H1 (cell line): ENCODE measurements at regions not wholly inside any gene's neighbourhood (a gene's known extent, or its start where the extent isn't known, plus 50 kb on each side); places are given as distances from the start of the nearest gene placed in this dataset.

Experiments
- CTCF ChIA-PET: fragments of 300-600 bp; sonication (Branson Sonifier 250); formaldehyde crosslinking; loops from one replicate; lab custom pipeline; 2021; ENCODE audit not compliant: partially characterized antibody; lab: Charles Lee
- POLR2A ChIA-PET: fragments of 300-600 bp; sonication (Branson Sonifier 250); formaldehyde crosslinking; loops from one replicate; lab custom pipeline; 2021; ENCODE audit warnings: inconsistent platforms; ENCODE audit not compliant: partially characterized antibody; lab: Charles Lee
- DNase-seq, 2 experiments: peaks; one replicate each; pipeline versions ENCODE4 v3.0.0 to v3.0.0-alpha.2; 2010 to 2022; ENCODE audit warnings: low spot score in 2 of 2, low read depth in 1 of 2, mixed read lengths in 1 of 2
- FAIRE-seq: peaks from 2 replicates; lab custom pipeline; 2011; peaks lifted over from hg19 to GRCh38; lab: Jason Lieb, UNC
- H2AFZ ChIP-seq: 2 replicates; pipeline ENCODE4 v1.8.1; 2012; ENCODE audit warnings: low read length, inconsistent platforms
- H2AK5ac ChIP-seq: 2 replicates; pipeline ENCODE4 v1.6.1; 2013; ENCODE audit warnings: low read depth, low read length
- H2BK120ac ChIP-seq: replicated peaks from 2 replicates; pipeline ENCODE3; 2013; ENCODE audit warnings: low read depth, low read length, inconsistent platforms
- H2BK12ac ChIP-seq: 2 replicates; pipeline ENCODE4 v1.6.1; 2013; ENCODE audit warnings: low read depth, low read length
- H2BK15ac ChIP-seq: 2 replicates; pipeline ENCODE4 v1.6.1; 2013; ENCODE audit warnings: low read length
- H2BK20ac ChIP-seq: 2 replicates; pipeline ENCODE4 v1.6.1; 2013; ENCODE audit warnings: low read length
- H2BK5ac ChIP-seq: 2 replicates; pipeline ENCODE4 v1.6.1; 2013; ENCODE audit warnings: low read depth, low read length
- H3K14ac ChIP-seq: 2 replicates; pipeline ENCODE4 v1.6.1; 2013; ENCODE audit warnings: inconsistent platforms; ENCODE audit not compliant: insufficient read length
- H3K18ac ChIP-seq: 2 replicates; pipeline ENCODE4 v1.6.1; 2013; ENCODE audit warnings: low read length; ENCODE audit errors: extremely low read depth
- H3K23ac ChIP-seq: 2 replicates; pipeline ENCODE4 v1.6.1; 2013; ENCODE audit warnings: inconsistent platforms; ENCODE audit not compliant: insufficient read length
- H3K23me2 ChIP-seq: 2 replicates; pipeline ENCODE4 v1.6.1; 2013; ENCODE audit warnings: low read depth, low read length
- H3K27ac ChIP-seq: 2 replicates; pipeline ENCODE4 v1.6.1; 2011; ENCODE audit warnings: low read depth, low read length, inconsistent platforms
- H3K27me3 ChIP-seq, 4 experiments: replicated peaks in 1 of 4; 1 replicate in 1 of 4; 2 replicates in 3 of 4; pipeline versions ENCODE4 v1.6.1 to v1.8.1; 2011 to 2013; ENCODE audit warnings: low read length in 3 of 4, mild to moderate bottlenecking in 3 of 4, inconsistent platforms in 2 of 4, mixed read lengths in 2 of 4, moderate library complexity in 1 of 4; ENCODE audit not compliant: control insufficient read depth in 3 of 4, insufficient read depth in 3 of 4; ENCODE audit errors: extremely low read depth in 1 of 4
- H3K36me3 ChIP-seq, 4 experiments: 2 replicates each; pipeline versions ENCODE4 v1.6.1 to v1.8.1; 2011 to 2013; ENCODE audit warnings: mild to moderate bottlenecking in 4 of 4, low read length in 3 of 4, moderate library complexity in 2 of 4, control low read depth in 1 of 4, inconsistent platforms in 1 of 4; ENCODE audit not compliant: insufficient read depth in 4 of 4, control insufficient read depth in 2 of 4
- H3K4ac ChIP-seq: replicated peaks from 2 replicates; pipeline ENCODE3; 2013; ENCODE audit warnings: low read length, low read depth, mixed read lengths, inconsistent platforms; ENCODE audit not compliant: insufficient read length
- H3K4me1 ChIP-seq, 4 experiments: replicated peaks in 1 of 4; 1 replicate in 1 of 4; 2 replicates in 3 of 4; pipeline versions ENCODE4 v1.6.1 to v1.8.1; 2011 to 2013; ENCODE audit warnings: low read length in 3 of 4, inconsistent platforms in 2 of 4, mixed read lengths in 1 of 4; ENCODE audit not compliant: insufficient read depth in 4 of 4, control insufficient read depth in 3 of 4
- H3K4me2 ChIP-seq, 2 experiments: 2 replicates each; pipeline versions ENCODE4 v1.6.1 to v1.8.1; 2011 to 2013; ENCODE audit warnings: low read depth in 2 of 2, low read length in 2 of 2, control low read depth in 1 of 2, inconsistent platforms in 1 of 2, mild to moderate bottlenecking in 1 of 2; ENCODE audit not compliant: insufficient read depth in 1 of 2
- H3K4me3 ChIP-seq, 4 experiments: fragments of 200-600, 300-600 bp in 1 of 4; sonication (generic), shearing (Covaris generic), sonication (Bioruptor Twin) in 1 of 4; 2 replicates each; pipeline versions ENCODE4 v1.5.1 to v1.8.1; 2011 to 2016; ENCODE audit warnings: low read length in 4 of 4, low read depth in 3 of 4, control low read depth in 2 of 4, inconsistent platforms in 2 of 4, mild to moderate bottlenecking in 2 of 4, mixed read lengths in 1 of 4, moderate library complexity in 1 of 4; ENCODE audit not compliant: insufficient read depth in 2 of 4; ENCODE audit errors: extremely low read depth in 1 of 4
- H3K56ac ChIP-seq: replicated peaks from 2 replicates; pipeline ENCODE3; 2013; ENCODE audit warnings: low read depth, mild to moderate bottlenecking, mixed read lengths, low read length, inconsistent platforms; ENCODE audit not compliant: insufficient read length
- H3K79me1 ChIP-seq: 2 replicates; pipeline ENCODE4 v1.6.1; 2013; ENCODE audit warnings: low read depth, low read length, control low read depth
- H3K79me2 ChIP-seq, 2 experiments: 2 replicates each; pipeline versions ENCODE4 v1.6.1 to v1.8.1; 2012 to 2013; ENCODE audit warnings: low read length in 2 of 2, mild to moderate bottlenecking in 2 of 2, inconsistent platforms in 1 of 2; ENCODE audit not compliant: insufficient read depth in 2 of 2, control insufficient read depth in 1 of 2
- H3K9ac ChIP-seq, 4 experiments: replicated peaks in 1 of 4; 1 replicate in 1 of 4; 2 replicates in 3 of 4; pipeline versions ENCODE4 v1.6.1 to v1.8.1; 2011 to 2013; ENCODE audit warnings: low read depth in 3 of 4, low read length in 3 of 4, control low read depth in 2 of 4, mild to moderate bottlenecking in 2 of 4, moderate library complexity in 2 of 4, inconsistent platforms in 1 of 4; ENCODE audit errors: extremely low read depth in 1 of 4
- H3K9me3 ChIP-seq, 2 experiments: 2 replicates each; pipeline versions ENCODE4 v1.6.1 to v1.8.1; 2012 to 2013; ENCODE audit warnings: mild to moderate bottlenecking in 2 of 2, moderate library complexity in 2 of 2, control low read depth in 1 of 2, inconsistent platforms in 1 of 2, low read depth in 1 of 2, low read length in 1 of 2, mixed read lengths in 1 of 2; ENCODE audit not compliant: insufficient read depth in 2 of 2
- H4K20me1 ChIP-seq, 2 experiments: replicated peaks in 1 of 2; 2 replicates each; pipeline versions ENCODE3 to v1.8.1; 2011 to 2013; ENCODE audit warnings: inconsistent platforms in 2 of 2, low read length in 2 of 2, mild to moderate bottlenecking in 1 of 2; ENCODE audit not compliant: insufficient read depth in 2 of 2, control insufficient read depth in 1 of 2
- H4K5ac ChIP-seq: 2 replicates; pipeline ENCODE4 v1.6.1; 2013; ENCODE audit warnings: low read length, low read depth, mixed read lengths, inconsistent platforms; ENCODE audit not compliant: insufficient read length
- H4K8ac ChIP-seq: 2 replicates; pipeline ENCODE4 v1.8.0; 2013; ENCODE audit warnings: mild to moderate bottlenecking, moderate library complexity, low read length, inconsistent platforms; ENCODE audit not compliant: insufficient read depth; ENCODE audit errors: extremely low read depth
- H4K91ac ChIP-seq: replicated peaks from 2 replicates; pipeline ENCODE3; 2013; ENCODE audit warnings: low read length, mixed read lengths, inconsistent platforms; ENCODE audit not compliant: insufficient read length
- HDAC2 ChIP-seq, 2 experiments: fragments of 300-600 bp in 1 of 2; sonication (generic) in 1 of 2; IDR thresholded peaks; 2 replicates each; pipeline ENCODE4 v1.6.1; 2011 to 2012; ENCODE audit warnings: low read depth in 2 of 2, low read length in 2 of 2, mild to moderate bottlenecking in 2 of 2, moderate library complexity in 2 of 2, borderline replicate concordance in 1 of 2, inconsistent platforms in 1 of 2
- SAP30 ChIP-seq: fragments of 300-600 bp; sonication (generic); IDR thresholded peaks from 2 replicates; pipeline ENCODE4 v1.7.1; 2012; ENCODE audit warnings: low read length, moderate library complexity, mild to moderate bottlenecking, inconsistent platforms; ENCODE audit not compliant: insufficient read depth, insufficient replicate concordance
- WGBS, 2 experiments: shearing (Covaris generic) in 1 of 2; methylation state at CpG; one replicate each; pipeline versions ENCODE4 v1.1.6 to v1.1.7; 2013 to 2015; ENCODE audit warnings: low lambda C conversion rate in 2 of 2, mixed read lengths in 2 of 2, inconsistent platforms in 1 of 2, low coverage in 1 of 2, missing lambda C conversion rate in 1 of 2; ENCODE audit not compliant: insufficient replicate concordance in 2 of 2, insufficient coverage in 1 of 2, insufficient read length in 1 of 2; ENCODE audit errors: extremely low coverage in 1 of 2, missing lambda C conversion rate in 1 of 2; 5-methylcytosine and 5-hydroxymethylcytosine counted together

GRCh38 chr1:57475366-57475765 lies 51.5 kb upstream of the DAB1 start:
- Histone ChIP-seq H2AK5ac (no peak overlapping the region), H3K79me1 (no peaks in the 10 kb centered on the region), H3K36me3 (no peaks in the 10 kb centered on the region), H3K9ac (no peak overlapping the region), H3K9me3 (no peaks in the 10 kb centered on the region), H3K4ac (no peak overlapping the region), H3K23me2 (no peaks in the 10 kb centered on the region), H3K18ac (no peak overlapping the region), H3K23ac (no peak overlapping the region), H2BK12ac (no peak overlapping the region), H4K8ac (no peak overlapping the region), H3K4me3 (no peak overlapping the region), H3K27ac (no peak overlapping the region), H2BK5ac (no peak overlapping the region), H4K20me1 (no peaks in the 10 kb centered on the region), H3K14ac (no peak overlapping the region), H3K56ac (no peak overlapping the region), H4K5ac (no peak overlapping the region), H3K4me1 (no peaks in the 10 kb centered on the region; a peak in 1 of 7 replicates), H3K27me3 (no peaks in the 10 kb centered on the region), H2BK120ac (no peak overlapping the region), H3K79me2 (no peaks in the 10 kb centered on the region), H4K91ac (no peak overlapping the region), H3K4me2 (no peak overlapping the region), H2BK15ac (no peak overlapping the region)
- CTCF ChIA-PET = no interaction called here
- FAIRE-seq (no peak), DNase-seq (no peak)
- WGBS, 2 experiments = 92% methylated on average over 5 of the region's 5 CpGs; no CpG with 5 or more reads in 1 of the 2 experiments
- POLR2A ChIA-PET = no interaction called here
- TF ChIP-seq HDAC2 (IDR thresholded peaks at IDR 0.05; ENCODE audit: borderline replicate concordance in 1 of 2, low read depth in 2 of 2, low read length in 2 of 2) (no peak), SAP30 (no peak)
- TF ChIP-seq, all 59 proteins: peak for 0
- Histone ChIP-seq H2AFZ (no peak overlapping the region), H2BK20ac (no peak overlapping the region)
